ENCODE measurements at regions not wholly inside any gene's neighbourhood (a gene's known extent, or its start where the extent isn't known, plus 50 kb on each side); places are given as distances from the start of the nearest gene placed in this dataset.

DNA sequence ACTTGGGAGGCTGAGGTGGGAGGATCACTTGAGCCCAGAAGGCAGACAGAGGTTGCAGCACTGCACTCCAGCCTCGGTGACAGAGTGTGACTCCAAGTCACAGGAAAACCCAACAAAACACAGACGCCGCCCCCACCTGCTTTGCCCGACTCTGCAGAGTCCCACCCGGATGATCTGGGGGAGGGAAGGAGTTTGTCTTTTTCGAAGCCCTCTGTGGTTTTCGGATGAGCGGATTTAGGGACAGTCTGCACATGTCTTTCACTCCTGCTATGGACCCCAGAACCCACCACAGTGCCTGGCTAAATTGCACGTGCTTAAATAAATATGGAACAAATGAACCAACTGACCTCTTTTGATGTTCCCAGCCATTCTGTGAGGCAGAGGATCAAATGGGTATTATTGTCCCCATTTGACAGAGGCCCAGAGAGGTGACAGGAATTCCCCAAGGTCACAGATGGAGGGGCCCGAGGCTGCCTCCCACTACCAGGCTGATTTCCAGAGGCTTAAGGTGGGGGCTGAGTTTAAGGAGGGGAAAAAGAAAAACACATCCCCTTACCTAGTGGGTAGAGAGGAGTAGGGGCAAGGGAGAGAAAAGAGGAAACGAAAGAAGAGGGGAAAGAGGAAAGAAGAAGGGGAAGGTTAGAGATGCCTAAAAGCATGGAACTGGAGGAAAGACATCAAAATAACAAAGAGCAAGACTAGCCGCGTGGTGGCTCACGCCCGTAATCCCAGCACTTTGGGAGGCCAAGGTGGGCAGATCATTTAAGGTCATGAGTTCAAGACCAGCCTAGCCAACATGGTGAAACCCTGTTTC lies 59.4 kb upstream of the TFRC start:
- Histone ChIP-seq H3K79me2 (ENCODE audit: control insufficient read depth, insufficient read depth, low read length) (no peaks in the 10 kb centered on the region), H3K4me3 (ENCODE audit: control extremely low read depth in 1 of 5, extremely low read depth in 1 of 5, insufficient read depth in 1 of 5, low read depth in 2 of 5, low read length in 4 of 5) (no peak overlapping the region), H4K20me1 (ENCODE audit: control insufficient read depth, insufficient read depth, low read length, poor library complexity, severe bottlenecking) (no peaks in the 10 kb centered on the region), H3K27me3 (replicated peaks in 1 of 4; ENCODE audit: control extremely low read depth in 1 of 4, control insufficient read depth in 3 of 4, insufficient read depth in 4 of 4, low read length in 3 of 4) (no peaks in the 10 kb centered on the region), H3K9ac (ENCODE audit: low read length) (no peak overlapping the region), H3K27ac (ENCODE audit: low read length in 2 of 2) (no peak overlapping the region), H2AFZ (ENCODE audit: insufficient read depth, low read depth, low read length, poor library complexity, severe bottlenecking) (no peak overlapping the region), H3K9me3 (ENCODE audit: control extremely low read depth in 1 of 3, control insufficient read depth in 2 of 3, insufficient read depth in 1 of 3, low read length in 2 of 3) (peaks cover 0 to 4% (median 0%) of the 10 kb centered on the region in 3 donors), H3K4me1 (ENCODE audit: control insufficient read depth in 2 of 2, insufficient read depth in 2 of 2, low read length in 2 of 2) (peaks cover 18 to 35% of the 10 kb centered on the region in 2 donors), H3K36me3 (replicated peaks in 1 of 2; ENCODE audit: control extremely low read depth in 1 of 2, control insufficient read depth in 1 of 2, extremely low read depth in 1 of 2, insufficient read depth in 2 of 2, low read length in 1 of 2) (no peaks in the 10 kb centered on the region), H3K4me2 (replicated peaks; ENCODE audit: low read depth, low read length, poor library complexity, severe bottlenecking) (peak overlapping the region; percentile 3)
- Mint-ChIP-seq H3K9me3 (ENCODE audit: insufficient read depth) (no peaks in the 10 kb centered on the region), H3K27me3 (no peaks in the 10 kb centered on the region), H3K4me3 (peak overlapping the region; percentile 10), H3K4me1 (peaks cover 28% of the 10 kb centered on the region), H3K27ac (peak overlapping the region; percentile 41)
- ATAC-seq (ENCODE audit: low read depth) = no peak
- TF ChIP-seq, protein P1, sequence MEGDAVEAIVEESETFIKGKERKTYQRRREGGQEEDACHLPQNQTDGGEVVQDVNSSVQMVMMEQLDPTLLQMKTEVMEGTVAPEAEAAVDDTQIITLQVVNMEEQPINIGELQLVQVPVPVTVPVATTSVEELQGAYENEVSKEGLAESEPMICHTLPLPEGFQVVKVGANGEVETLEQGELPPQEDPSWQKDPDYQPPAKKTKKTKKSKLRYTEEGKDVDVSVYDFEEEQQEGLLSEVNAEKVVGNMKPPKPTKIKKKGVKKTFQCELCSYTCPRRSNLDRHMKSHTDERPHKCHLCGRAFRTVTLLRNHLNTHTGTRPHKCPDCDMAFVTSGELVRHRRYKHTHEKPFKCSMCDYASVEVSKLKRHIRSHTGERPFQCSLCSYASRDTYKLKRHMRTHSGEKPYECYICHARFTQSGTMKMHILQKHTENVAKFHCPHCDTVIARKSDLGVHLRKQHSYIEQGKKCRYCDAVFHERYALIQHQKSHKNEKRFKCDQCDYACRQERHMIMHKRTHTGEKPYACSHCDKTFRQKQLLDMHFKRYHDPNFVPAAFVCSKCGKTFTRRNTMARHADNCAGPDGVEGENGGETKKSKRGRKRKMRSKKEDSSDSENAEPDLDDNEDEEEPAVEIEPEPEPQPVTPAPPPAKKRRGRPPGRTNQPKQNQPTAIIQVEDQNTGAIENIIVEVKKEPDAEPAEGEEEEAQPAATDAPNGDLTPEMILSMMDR (IDR thresholded peaks at IDR 0.05) = no peak
- no peak for TF ChIP-seq EZH2 (IDR thresholded peaks at IDR 0.05; ENCODE audit: borderline replicate concordance, insufficient read depth, low read depth, low read length, poor library complexity, severe bottlenecking)
- DNase-seq = peak; percentile 38
- ChIA-PET CTCF (no interaction called here), POLR2A (no interaction called here)
- intact Hi-C loops (cut with micrococcal nuclease) = no loop called here
- WGBS (ENCODE audit: insufficient coverage) = 95% methylated on average over 9 of the region's 15 CpGs

DNA sequence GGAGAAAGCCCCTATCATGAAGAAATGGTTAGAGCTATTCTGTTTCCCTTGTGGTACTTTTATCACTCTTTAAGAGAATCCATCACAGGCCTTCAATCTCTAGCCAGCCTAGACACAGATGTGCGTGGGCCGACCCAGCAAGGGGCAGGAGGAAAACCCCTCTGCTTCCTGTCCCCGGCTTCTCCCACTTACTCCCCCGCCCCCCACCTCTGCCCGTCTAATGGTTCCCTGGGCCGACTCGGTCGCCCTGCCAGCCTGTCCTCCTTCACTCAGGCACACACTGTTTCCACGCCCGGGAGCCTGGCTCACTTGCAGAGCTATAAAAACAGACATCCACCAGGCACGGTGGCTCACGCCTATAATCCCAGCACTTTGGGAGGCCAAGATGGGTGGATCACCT lies 58.3 kb upstream of the TFRC start:
- Mint-ChIP-seq H3K4me3 (no peak overlapping the region), H3K4me1 (peaks cover 28% of the 10 kb centered on the region), H3K27me3 (no peaks in the 10 kb centered on the region), H3K9me3 (ENCODE audit: insufficient read depth) (no peaks in the 10 kb centered on the region), H3K27ac (no peak overlapping the region)
- no peak overlapping the region for H3K4me3 ChIP-seq (ENCODE audit: control extremely low read depth in 1 of 5, extremely low read depth in 1 of 5, insufficient read depth in 1 of 5, low read depth in 2 of 5, low read length in 4 of 5)
- TF ChIP-seq, protein P1 (IDR thresholded peaks at IDR 0.05) = no peak
- no peak for TF ChIP-seq EZH2 (IDR thresholded peaks at IDR 0.05; ENCODE audit: borderline replicate concordance, insufficient read depth, low read depth, low read length, poor library complexity, severe bottlenecking)
- ChIA-PET CTCF (no interaction called here), POLR2A (no interaction called here)
- H3K4me2 ChIP-seq (replicated peaks; ENCODE audit: low read depth, low read length, poor library complexity, severe bottlenecking) = no peak overlapping the region
- no peaks in the 10 kb centered on the region for H3K27me3 ChIP-seq (replicated peaks in 1 of 4; ENCODE audit: control extremely low read depth in 1 of 4, control insufficient read depth in 3 of 4, insufficient read depth in 4 of 4, low read length in 3 of 4)
- H3K27ac ChIP-seq (ENCODE audit: low read length in 2 of 2) = no peak overlapping the region
- intact Hi-C loops (cut with micrococcal nuclease) = no loop called here
- H2AFZ ChIP-seq (ENCODE audit: insufficient read depth, low read depth, low read length, poor library complexity, severe bottlenecking) = peak overlapping the region; percentile 51
- H3K36me3 ChIP-seq (replicated peaks in 1 of 2; ENCODE audit: control extremely low read depth in 1 of 2, control insufficient read depth in 1 of 2, extremely low read depth in 1 of 2, insufficient read depth in 2 of 2, low read length in 1 of 2) = no peaks in the 10 kb centered on the region
- H4K20me1 ChIP-seq (ENCODE audit: control insufficient read depth, insufficient read depth, low read length, poor library complexity, severe bottlenecking) = no peaks in the 10 kb centered on the region
- H3K4me1 ChIP-seq (ENCODE audit: control insufficient read depth in 2 of 2, insufficient read depth in 2 of 2, low read length in 2 of 2) = peaks cover 18 to 35% of the 10 kb centered on the region in 2 donors
- ATAC-seq (ENCODE audit: low read depth) = peak; percentile 33
- H3K9me3 ChIP-seq (ENCODE audit: control extremely low read depth in 1 of 3, control insufficient read depth in 2 of 3, insufficient read depth in 1 of 3, low read length in 2 of 3) = peaks cover 0 to 4% (median 0%) of the 10 kb centered on the region in 3 donors
- 38% methylated on average over 8 of the region's 12 CpGs for WGBS (ENCODE audit: insufficient coverage)
- peak; percentile 43 for DNase-seq
- H3K79me2 ChIP-seq (ENCODE audit: control insufficient read depth, insufficient read depth, low read length) = no peaks in the 10 kb centered on the region
- H3K9ac ChIP-seq (ENCODE audit: low read length) = no peak overlapping the region

Measured in B cell (primary cell).